Hematopoietic multipotent progenitor cell treated with erythropoietin and hydrocortisone succinate and interleukin-3 and kit ligand, for 15 days (in vitro differentiated cells): ENCODE measurements at regions not wholly inside any gene's neighbourhood (a gene's known extent, or its start where the extent isn't known, plus 50 kb on each side); places are given as distances from the start of the nearest gene placed in this dataset.

Experiments used
- DNase-seq: peaks from one replicate; pipeline ENCODE4 v3.0.0-alpha.2; 2015; ENCODE audit warnings: low spot score

DNA sequence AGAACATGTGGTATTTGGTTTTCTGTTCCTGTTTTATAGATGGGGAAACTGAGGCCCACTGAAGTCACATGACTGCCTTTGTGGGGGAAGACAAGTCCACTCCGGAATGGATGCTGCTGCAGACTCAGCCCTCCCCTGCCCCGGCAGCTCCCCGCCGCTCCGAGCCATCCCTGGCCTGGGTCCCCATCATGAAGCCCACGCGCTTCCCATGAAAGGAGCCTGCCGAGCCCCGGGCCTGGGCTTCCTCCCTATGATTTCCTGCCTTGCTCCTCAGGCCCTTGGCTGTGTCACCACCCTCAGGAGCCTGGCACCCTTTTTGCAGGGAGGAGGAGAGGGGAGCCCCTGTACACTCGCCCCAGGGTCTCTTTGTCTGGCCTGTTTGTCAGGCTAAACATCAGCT, 125.3 kb upstream of the FOXF1 start:
- no peak for DNase-seq

DNA sequence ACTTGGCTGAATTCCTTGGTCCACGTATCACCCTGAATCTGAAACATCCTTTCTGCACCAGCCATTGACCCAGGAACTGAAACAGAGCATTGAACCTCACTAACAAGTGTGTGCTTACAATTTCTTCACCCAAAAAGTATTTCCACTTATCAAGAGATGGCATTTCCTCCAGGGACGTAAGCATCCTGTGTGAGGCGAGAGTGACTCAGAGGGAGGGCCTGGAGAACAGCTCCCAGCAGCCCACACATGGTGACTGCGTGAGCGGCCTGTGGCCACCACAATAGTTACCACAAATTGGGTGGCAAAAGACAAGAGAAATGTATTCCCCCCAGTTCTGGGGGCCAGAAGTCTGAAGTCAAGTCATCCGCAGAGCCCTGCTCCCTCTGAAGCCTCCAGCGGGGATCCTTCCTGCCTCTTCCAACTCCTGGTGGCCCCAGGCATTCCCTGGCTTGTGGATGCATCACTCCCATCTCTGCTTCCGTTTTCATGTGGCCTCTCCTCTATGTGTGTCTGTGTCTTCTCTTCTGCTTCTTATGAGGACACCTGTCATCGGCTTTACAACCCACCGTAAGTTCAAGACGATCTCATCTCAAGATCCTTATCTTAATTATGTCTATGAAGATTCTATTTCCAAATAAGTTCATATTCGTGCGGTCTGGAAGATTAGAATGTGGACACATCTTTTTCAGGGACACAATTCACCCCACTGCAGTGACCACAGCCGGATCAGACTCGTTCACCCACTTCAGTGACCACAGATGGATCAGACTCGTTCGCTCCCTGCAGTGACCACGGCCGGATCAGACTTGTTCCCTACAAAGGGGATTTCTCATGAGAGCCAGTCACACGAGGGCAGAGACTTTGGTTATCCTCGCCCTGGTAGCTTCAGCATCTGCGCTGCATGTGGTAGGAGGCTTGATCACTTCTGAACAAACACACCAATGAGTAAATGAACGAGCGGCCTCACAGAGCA, 122.6 kb upstream of the FOXF1 start:
- DNase-seq = no peak

DNA sequence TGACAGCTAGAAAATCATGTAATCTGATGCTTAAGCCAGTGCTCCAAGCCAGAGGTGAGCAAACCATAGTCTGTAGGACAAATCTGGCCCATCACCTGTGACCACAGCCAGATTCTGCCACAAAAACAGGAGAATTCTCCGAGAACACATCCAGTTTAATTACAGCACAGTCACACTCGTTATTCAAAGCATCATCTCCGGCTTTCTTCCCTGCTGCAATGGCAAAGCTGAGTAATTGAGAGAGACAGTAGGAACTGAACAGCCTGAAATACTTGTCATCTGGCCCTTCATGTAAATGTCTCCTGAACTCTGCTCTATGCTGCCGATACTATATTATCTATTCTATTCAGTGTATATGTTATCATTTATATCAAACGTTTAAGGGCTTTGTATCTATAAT, 121.4 kb upstream of the FOXF1 start:
- DNase-seq = no peak

DNA sequence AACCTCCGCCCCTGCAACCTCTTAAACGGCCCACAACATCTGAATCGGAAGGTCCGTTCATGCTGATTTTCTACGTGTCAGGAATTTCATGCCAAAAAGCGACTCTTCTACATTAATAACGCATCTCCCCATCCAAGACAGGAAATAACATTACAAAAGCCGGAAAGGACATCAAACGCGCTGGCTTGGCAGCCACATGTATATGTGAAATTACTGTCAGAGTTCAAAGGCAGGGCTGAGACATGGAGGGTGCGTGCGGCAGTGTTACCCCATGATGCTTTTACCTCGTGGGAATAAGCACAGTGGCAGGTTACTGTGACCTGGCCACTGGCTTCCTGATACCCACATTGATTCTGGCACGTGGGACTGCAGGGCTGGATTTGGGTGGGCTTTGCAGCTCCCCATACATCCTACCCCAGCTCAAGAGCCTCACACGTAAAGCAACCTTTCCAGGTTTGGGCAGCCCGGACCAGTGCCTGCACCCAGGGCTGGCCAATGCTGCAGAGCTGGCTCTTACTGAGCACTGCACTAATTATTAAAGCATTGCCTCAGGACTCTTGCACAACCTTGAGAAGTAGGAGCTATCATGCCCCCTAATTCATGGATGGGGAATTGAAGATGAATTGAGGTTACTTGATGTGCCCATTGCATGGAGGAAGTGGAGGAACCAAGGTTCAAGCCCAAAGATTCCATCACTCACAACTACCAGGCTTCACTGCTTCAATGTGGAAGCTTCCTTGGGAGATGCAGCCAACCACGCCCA, 120.6 kb upstream of the FOXF1 start:
- no peak for DNase-seq

DNA sequence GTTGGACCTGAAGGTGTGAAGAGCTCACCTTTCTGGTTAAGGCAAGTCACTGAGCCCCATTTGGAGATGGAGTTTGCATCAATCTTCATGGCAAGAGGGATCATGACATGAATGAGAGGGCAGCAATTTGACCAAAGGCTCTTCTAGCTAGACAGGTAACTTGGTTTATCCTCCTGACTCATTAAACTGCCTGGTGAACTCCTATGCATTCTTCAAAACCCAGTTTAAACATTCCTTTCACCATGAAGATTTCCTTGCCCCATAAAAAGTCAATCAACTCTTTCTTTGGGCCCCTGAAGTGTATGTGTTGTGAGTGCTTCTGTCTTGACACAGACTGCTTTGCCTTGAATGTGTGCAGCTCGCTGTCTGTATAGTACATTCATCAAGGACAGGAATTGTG, 120.0 kb upstream of the FOXF1 start:
- DNase-seq = no peak

DNA sequence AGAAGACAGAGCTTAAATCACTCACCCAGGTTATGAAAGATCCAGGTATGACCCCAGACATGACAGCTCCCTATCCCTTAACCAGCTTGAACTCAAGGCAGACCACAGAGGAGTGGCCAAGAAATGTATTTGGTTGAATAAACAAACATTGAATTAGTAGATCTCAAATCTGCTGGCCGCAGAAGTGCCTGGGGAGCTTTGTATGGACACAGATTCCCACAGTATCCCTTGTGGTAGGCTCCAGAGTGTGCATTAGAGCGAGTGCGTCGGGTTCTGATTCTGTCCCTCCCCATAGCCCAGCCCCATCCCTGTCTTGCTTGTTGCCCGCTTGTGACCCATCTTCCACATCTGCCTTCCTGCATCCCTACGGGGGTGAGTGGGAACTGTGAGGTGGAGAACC, 118.8 kb upstream of the FOXF1 start:
- DNase-seq = no peak

DNA sequence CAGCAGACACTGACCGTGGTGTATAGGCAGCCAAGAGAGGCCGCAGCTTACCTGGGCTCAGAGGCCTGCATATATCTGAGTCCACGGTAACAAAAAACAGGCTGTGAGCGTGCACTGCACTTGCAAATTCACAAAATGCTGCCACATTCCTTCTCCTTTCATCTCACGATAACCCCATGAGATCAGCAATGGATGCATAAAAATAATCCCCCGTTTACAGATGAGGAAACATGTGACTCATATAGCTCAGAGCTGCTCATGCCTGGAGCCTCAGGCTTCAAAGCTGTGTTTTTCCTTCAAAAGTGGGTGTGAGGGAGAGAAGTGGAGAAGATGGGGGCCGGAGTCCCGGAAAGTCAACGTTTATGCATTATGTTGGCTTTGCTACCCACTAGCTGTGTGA, 118.3 kb upstream of the FOXF1 start:
- no peak for DNase-seq

DNA sequence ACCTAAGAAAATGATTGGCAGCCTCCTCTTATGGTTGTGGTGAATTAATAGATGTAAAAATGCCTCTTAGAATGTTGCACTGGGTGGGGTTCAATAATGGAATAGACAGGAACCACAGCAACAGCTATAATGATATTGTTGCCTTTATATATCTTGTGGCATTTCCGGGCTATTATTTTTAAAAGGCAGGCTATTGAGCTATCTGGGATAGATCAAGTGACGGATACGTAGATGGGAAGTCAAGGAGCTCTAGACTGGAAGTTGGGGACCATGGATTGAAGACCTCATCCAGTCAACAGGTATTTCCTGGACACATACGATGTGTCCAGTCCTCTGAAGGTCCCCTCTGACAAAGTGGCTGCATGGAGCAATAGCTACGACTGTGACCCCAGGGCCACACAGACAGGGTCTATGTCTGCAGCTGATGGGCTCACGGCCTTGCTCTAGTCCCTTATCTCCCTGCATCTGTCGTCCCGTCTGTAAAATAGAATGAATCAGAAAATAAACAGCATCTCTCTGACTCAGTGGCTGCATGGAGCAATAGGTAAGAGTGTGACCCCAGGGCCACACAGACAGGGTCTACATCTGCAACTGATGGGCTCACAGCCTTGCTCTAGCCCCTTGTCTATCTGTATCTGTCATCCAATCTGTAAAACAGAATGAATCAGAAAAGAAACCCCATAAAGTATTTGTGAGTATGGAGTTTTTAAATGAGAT, 117.7 kb upstream of the FOXF1 start:
- DNase-seq = no peak

DNA sequence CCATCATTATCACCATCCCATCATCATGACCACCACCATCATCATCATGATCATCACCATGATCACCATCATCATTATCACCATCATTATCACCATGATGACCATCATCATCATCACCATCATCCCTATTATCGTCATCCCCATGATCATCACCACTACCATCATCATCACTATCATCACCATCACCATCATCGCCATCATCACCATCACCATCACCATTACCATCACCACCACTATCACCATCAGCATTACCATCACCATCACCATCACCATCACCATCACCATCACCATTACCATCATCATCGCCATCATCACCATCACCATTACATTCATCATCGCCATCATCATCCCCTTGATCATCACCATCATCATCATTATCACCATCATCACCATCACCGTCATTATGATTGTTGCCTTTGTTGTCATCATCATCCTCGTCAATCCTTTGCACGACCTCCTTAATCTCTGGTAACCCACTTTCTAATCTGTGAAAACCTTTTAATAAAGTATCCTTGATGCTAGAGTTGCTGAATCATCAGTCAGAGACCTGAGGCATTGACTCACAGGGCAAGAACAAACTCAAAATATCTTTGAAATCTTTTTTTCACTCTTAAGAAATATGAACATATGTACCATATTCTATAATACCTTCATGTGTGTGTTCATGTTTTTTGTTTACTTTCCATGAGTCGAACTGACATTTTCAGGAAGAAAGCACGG, 116.3 kb upstream of the FOXF1 start:
- no peak for DNase-seq

DNA sequence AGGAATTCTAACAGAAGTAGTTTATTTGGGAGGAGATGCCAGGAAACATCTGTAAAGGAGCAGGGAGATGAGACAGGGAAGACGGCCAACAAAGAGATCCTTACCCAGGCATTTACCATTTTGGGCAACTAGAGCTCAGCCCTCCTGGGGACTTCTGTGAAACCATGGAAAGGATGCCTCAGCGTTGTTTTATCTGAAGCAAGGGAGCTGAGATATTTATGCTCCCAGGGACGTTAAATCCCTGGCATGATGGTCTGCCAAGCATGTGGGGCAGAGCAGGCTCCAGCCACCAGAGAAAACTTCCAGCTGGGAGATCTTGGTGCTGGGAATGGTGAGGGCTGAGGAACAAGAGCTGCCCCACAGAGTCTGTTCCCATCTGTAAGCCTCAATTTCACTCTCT, 114.8 kb upstream of the FOXF1 start:
- no peak for DNase-seq

DNA sequence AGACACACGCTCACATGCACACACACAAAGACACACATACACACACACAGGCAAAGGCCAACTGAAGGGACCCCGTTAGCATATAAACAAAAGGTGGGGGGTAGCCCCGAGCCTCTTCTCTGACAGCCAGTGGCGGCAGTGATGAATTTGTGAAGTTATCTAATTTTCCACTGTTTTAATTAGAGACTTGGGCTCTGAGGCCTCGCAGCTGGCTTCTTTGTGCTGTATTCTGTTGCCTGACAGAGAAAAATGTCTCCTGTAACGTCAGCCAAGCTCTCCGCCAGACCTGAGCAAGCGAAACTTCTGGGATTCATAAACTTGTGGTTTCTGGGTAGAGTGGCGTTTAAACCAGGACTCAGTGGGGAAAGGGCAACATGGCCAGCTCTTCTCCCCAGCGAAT, 113.9 kb upstream of the FOXF1 start:
- DNase-seq = no peak

DNA sequence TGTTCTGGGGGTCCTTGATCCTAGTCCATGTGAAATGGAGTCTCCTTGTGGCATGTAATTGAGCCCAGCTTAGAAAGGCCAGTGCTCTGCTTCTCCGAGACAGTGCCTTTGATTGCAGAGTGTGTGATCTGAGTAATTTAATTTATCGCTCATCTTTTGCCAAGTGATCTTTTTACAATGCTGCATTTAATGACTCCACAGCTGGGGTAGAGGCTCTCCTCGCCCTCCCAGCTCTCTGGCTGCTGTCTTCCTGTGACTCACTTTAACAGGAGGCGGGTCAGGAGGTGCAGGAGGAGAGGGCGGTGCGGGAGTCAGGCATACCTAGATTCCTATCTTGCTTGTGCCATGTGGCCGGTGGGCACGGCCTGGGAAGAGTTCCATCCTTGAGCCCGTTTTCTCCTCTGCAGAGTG, 113.4 kb upstream of the FOXF1 start:
- DNase-seq = no peak

DNA sequence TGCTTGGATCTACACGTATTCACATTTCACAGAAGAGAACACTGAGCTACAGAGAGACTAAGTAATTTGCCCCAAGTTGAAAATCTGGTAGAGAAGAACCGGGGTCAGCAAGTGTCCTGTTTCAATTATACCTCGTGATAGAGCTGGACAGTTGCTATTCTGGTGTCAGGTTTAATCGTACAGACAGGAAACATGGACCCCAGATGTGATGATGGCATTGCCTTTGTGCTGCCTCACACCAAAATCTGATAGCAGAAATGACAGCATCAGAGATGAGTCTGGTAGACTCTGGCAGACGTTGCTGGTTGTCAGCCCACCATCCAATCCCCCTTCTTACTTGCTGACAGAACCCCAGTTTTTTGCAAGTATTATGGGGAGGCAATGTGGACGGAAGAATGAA, 112.1 kb upstream of the FOXF1 start:
- no peak for DNase-seq

DNA sequence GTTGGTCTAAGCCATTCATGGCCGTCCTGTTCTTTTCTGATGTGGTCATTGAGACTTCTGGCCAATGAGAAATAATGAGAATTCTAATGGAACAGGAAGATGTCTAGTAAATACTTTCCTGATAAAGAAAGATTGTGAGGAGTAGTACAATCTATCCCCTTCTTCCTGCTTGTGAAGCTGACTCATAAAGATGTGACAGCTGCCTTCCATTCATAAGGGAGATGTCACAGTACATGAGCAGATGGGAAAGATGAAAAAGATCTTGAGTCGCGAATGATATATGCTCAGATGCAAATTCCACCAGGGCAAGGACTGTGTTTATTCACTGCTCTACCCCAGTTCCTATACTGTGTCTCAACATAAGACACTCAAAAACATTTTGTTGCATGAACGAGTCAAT, 111.7 kb upstream of the FOXF1 start:
- no peak for DNase-seq

DNA sequence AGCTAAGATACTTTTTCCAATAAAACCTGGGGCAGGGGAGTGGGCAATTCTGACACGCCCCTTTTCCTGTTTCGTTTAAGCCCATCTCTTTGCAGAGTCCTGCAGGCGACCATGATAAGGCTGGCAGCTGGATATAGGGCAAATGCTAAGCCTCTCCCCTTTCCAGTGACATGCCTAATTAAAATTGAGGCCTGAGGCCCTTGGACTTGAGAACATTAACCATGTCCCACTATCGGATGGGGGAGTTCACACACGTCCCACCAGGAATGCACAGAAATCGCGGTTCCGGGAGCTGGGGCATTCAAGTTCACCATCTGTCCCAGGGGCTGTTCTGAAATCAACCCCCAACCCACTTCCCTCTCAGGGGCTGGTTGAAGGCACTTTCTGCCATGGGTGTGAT, 109.2 kb upstream of the FOXF1 start:
- no peak for DNase-seq

DNA sequence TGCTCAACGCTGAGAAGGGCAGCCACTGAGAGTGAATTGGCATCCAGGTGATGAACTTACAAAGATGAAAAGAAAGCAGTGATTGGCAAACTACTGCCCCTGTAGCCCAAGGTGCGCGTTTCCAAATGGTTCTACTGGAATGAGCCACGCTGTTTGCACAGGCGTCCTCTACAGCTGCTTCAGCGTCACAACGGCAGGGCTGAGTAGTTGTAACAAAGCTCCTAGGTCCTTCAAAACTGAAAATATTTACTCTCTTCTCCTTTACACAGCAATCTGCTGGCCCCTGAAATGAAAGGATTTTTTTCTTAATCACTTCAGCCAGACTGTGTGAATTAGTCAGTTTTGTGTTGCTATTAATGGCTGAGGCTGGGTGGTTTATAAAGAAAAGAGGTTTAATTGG, 107.2 kb upstream of the FOXF1 start:
- DNase-seq = no peak

DNA sequence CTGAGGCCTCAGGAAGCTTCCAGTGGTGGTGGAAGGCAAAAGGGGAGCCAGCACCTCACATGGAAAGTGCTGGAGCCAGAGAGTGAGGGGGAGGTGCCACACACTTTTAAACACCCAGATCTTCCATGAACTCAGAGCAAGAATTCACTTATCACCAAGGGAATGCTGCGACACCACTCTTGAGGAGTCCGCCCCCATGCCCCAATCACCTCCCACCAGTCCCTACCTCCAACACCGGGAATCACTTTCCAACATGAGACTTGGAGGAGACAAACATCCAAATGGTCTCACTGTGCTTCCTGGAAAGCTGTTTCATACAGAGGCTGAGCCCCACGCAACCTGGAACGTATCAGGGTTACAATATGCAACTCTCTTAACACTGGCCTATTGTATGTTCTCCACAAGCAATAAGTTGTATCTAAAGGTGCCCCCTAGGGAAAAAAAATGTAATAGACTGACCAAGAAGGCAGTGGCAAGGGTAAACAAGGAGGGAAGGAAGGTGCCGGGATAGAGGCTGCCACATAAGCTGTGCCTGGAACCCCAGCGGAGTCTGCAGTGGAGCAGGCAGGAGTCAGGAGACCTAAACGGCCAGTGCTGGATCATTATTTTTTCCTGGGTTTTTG, 106.7 kb upstream of the FOXF1 start:
- DNase-seq = no peak

DNA sequence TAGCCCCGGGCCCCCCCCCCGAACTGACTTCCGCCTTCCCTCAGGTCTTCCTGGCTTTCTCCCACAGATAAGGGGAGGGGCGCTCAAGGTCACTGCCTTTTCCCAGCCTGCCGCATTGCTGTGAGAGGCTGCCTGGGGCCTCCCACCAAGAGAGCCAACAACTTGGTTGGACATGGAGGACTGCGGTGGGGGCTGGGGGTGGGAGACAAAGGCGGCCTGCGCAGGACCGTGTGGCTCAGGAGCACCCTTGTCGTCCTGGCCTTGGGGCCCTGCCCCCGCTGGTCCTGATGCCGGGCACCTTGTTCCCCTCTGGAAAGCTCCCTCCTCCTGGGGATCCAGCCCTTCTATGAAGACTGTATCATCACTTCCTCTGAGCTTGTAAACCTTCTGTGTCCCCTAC, 105.6 kb upstream of the FOXF1 start:
- DNase-seq = no peak

DNA sequence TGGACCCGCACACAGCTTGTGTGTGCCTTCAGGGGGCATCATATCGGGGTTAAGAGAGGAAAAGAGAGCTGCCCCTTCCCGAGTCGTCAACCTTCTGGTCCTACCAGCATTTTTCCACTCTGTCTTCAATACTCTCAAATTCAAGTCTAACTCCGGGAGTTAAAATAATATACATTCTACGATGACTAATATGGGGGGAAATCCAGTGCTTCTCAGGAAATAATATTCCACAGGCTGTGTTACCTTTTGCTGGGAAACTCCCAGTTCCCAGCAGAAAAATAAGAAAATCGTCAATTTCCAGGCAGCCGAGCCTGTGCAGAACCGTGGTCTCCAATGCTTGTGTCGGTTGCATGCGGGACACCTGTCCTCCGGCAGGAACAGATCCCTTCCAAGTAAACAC, 105.0 kb upstream of the FOXF1 start:
- DNase-seq = no peak

DNA sequence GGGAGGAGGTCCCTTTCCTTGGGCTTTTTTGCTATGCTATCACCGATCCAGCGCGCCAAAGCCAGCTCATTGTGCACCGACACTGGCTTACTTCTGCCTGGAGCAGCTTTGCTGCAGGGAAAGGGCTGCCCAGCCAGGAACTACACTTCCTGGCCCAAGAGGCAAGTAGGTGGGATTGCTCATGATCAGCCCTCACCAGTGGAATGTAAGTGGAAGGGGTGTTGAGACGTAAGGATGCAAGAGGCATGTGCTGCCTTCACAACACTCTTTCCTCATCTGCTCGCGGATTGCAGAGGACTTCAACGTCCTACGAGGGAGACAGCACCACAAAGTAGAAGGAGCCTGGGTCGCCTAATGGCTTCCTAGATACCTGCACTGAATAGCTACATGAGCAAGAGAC, 104.3 kb upstream of the FOXF1 start:
- DNase-seq = no peak

DNA sequence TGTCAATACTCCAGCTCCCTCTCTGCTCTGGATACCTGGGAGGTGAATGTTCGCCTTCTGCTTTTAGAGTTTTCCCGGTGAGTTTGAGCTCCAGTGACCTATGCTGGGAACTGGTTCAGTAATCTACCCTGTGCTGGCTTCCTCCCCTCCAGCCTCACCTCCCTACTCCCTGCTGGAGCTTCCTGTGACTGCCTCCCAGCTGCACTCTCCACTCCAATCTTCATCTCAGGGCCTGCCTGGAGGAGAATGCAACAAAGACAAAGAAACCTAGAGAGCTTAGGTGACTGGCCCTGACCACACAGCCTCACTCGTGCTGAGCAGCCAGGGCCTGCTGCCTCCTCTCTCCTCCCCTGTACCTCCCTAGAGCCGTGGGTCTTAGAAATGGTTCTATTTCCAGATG, 101.6 kb upstream of the FOXF1 start:
- DNase-seq = no peak

DNA sequence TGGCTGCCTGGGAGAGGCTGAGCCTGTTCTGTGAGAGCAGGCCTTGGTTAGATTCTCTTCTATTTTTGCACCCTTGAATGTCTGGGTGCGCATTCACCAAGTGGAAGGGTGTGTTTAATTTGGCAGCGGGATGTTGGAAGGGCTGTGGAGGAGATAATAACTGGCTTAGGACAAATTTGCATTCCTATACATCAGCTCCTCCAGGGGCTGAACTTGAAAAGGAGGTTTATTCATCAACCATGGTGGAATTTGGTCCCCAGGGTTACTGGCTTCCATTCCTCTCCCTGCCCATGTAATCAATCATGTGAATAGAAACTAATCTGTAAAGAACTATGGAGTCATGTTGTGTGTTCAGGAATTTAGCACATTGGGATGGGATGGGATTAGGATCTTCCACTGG, 100.2 kb upstream of the FOXF1 start:
- DNase-seq = no peak
